WERI-Rb-1 (cell line): ENCODE measurements at regions not wholly inside any gene's neighbourhood (a gene's known extent, or its start where the extent isn't known, plus 50 kb on each side); places are given as distances from the start of the nearest gene placed in this dataset.

Experiments
- DNase-seq: peaks from one replicate; pipeline ENCODE4 v3.0.0-alpha.2; 2020
- H3K27ac ChIP-seq: fragments of 250-450 bp; sonication (Bioruptor Pico); 2 replicates; pipeline ENCODE4 v1.5.1; 2020; ENCODE audit warnings: mild to moderate bottlenecking, moderate library complexity
- H3K27me3 ChIP-seq: fragments of 250-450 bp; sonication (Bioruptor Pico); 2 replicates; pipeline ENCODE4 v1.5.1; 2021; ENCODE audit warnings: mild to moderate bottlenecking, low read depth, moderate library complexity; ENCODE audit not compliant: insufficient read depth, severe bottlenecking
- H3K36me3 ChIP-seq: fragments of 250-450 bp; sonication (Bioruptor Pico); 2 replicates; pipeline ENCODE4 v1.5.1; 2020; ENCODE audit warnings: mild to moderate bottlenecking, moderate library complexity
- H3K4me3 ChIP-seq: 2 replicates; pipeline ENCODE4 v1.5.1; 2011; ENCODE audit warnings: low read depth, mild to moderate bottlenecking, control low read depth, low read length
- H3K9me3 ChIP-seq: fragments of 250-450 bp; sonication (Bioruptor Pico); 2 replicates; pipeline ENCODE4 v1.5.1; 2021; ENCODE audit warnings: mild to moderate bottlenecking, moderate library complexity; ENCODE audit not compliant: severe bottlenecking
- CTCF ChIP-seq: IDR thresholded peaks from 2 replicates; pipeline ENCODE4 v1.5.1; 2011; ENCODE audit warnings: low read depth, mild to moderate bottlenecking, control low read depth, inconsistent platforms, low read length

DNA sequence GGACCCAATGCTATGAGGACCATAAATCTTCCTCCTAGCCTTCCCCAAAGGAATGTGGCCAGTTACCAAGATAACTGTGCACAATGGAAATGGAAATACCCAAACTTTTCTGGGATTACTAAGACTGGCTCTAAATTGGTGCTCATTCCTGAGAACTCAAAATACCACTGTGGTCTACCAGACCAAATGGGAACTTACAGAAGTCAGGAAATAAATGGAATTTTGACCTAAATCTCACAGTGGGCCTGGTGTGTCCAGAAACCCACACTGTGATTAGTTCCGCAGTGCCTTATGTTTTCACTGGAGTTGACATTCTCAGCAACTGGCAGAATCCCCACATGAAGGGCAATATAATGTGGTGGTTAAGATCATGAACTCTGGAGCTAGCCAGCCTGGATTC is 99.4 kb upstream of the ZC3H12C start:
- TF ChIP-seq CTCF: no peak
- no peak overlapping the region for H3K27ac ChIP-seq
- H3K9me3 ChIP-seq: no peaks in the 10 kb centered on the region
- H3K27me3 ChIP-seq: no peaks in the 10 kb centered on the region
- no peaks in the 10 kb centered on the region for H3K36me3 ChIP-seq
- DNase-seq: no peak
- no peak overlapping the region for H3K4me3 ChIP-seq

- no peak for DNase-seq
- no peaks in the 10 kb centered on the region for H3K36me3 ChIP-seq
- no peak for TF ChIP-seq CTCF
- no peaks in the 10 kb centered on the region for H3K9me3 ChIP-seq
- no peaks in the 10 kb centered on the region for H3K27me3 ChIP-seq
- H3K27ac ChIP-seq: no peak overlapping the region
- H3K4me3 ChIP-seq: no peak overlapping the region
Measured at GRCh38 chr11:109994907-109995306, 98.3 kb upstream of the ZC3H12C start.

DNA sequence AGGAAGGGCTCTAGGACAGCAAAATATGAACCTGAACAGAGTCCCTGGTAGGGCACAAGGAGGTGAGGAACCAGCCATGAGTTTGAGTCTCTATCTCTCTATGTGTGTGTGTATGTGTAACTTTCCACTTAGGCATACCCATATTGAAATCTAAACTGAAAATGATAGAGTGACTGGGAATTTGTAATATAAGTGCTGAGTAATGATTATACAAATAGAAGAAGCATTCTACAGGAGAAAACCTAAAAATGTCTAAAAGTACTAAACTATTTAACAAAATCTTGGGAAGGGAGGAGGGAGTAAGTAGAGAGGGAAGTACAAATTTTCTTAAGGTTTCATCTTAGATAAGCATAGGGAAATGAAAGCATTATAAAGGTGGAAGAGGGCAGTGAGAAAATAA is 97.1 kb upstream of the ZC3H12C start:
- no peak for DNase-seq
- Histone ChIP-seq H3K36me3 (no peaks in the 10 kb centered on the region), H3K4me3 (no peak overlapping the region)

DNA sequence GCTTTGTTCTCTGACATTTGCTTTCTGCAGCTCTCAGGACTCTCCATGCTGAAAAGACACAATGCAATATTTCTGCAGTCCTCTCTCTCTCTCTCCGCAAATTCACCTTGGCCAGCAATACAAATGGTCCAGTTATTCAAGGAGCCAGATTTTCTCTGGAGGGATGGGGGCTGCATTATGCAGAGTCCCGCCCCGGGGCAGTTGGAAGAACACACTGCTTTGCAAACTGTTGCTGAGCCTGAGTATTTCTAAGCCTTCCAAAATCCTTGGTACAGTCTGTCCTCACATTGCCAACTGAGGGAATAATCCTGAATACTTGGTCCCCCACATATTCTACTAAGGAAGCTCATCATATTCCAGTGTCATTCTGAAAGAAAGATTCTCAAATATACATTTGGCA is 94.3 kb upstream of the ZC3H12C start:
- no peak overlapping the region for H3K27ac ChIP-seq
- H3K27me3 ChIP-seq: no peaks in the 10 kb centered on the region
- DNase-seq: no peak
- no peak for TF ChIP-seq CTCF
- no peaks in the 10 kb centered on the region for H3K36me3 ChIP-seq
- no peaks in the 10 kb centered on the region for H3K9me3 ChIP-seq
- no peak overlapping the region for H3K4me3 ChIP-seq

More for the DNA sequence above, 97.1 kb upstream of the ZC3H12C start:
- Histone ChIP-seq H3K27me3 (no peaks in the 10 kb centered on the region), H3K9me3 (no peaks in the 10 kb centered on the region), H3K27ac (no peak overlapping the region)
- TF ChIP-seq CTCF: no peak

GRCh38 chr11:110000031-110000502 is 93.1 kb upstream of the ZC3H12C start:
- TF ChIP-seq CTCF: no peak
- no peak for DNase-seq
- Histone ChIP-seq H3K4me3 (no peak overlapping the region), H3K27me3 (no peaks in the 10 kb centered on the region), H3K36me3 (no peaks in the 10 kb centered on the region), H3K9me3 (no peaks in the 10 kb centered on the region), H3K27ac (no peak overlapping the region)

GRCh38 chr11:110000850-110001249 is 92.3 kb upstream of the ZC3H12C start:
- no peak for TF ChIP-seq CTCF
- Histone ChIP-seq H3K27ac (no peak overlapping the region), H3K4me3 (no peak overlapping the region), H3K27me3 (no peaks in the 10 kb centered on the region), H3K9me3 (no peaks in the 10 kb centered on the region), H3K36me3 (no peaks in the 10 kb centered on the region)
- no peak for DNase-seq
